Stromal cell of bone marrow (primary cell): ENCODE measurements at regions not wholly inside any gene's neighbourhood (a gene's known extent, or its start where the extent isn't known, plus 50 kb on each side); places are given as distances from the start of the nearest gene placed in this dataset.

Experiments used
- DNase-seq: peaks from one replicate; pipeline ENCODE4 v3.0.0-alpha.2; 2012; ENCODE audit warnings: low read depth

GRCh38 chr1:38718031-38718430 is 141.5 kb downstream of the RRAGC start:
- DNase-seq, result no peak

GRCh38 chr1:38716229-38716628 is 143.3 kb downstream of the RRAGC start:
- no peak for DNase-seq

- no peak for DNase-seq
Observed at GRCh38 chr1:38715415-38715814, 144.2 kb downstream of the RRAGC start.

- DNase-seq, result no peak
Observed at GRCh38 chr1:38712046-38712445, 147.5 kb downstream of the RRAGC start.

- DNase-seq, result no peak
Observed at GRCh38 chr1:38708701-38709258, 150.8 kb downstream of the RRAGC start.

GRCh38 chr1:38701088-38701487 is 158.5 kb downstream of the RRAGC start:
- no peak for DNase-seq

- no peak for DNase-seq
Observed at GRCh38 chr1:38700077-38700470, 159.5 kb downstream of the RRAGC start.

- DNase-seq, result no peak
Observed at GRCh38 chr1:38699330-38700076, 160.1 kb downstream of the RRAGC start.

GRCh38 chr1:38697387-38697786 is 162.2 kb downstream of the RRAGC start:
- DNase-seq, result no peak

GRCh38 chr1:38696371-38696770 is 163.2 kb downstream of the RRAGC start:
- DNase-seq, result no peak

GRCh38 chr1:38693759-38694158 is 165.8 kb downstream of the RRAGC start:
- DNase-seq, result no peak

- DNase-seq, result no peak
Observed at GRCh38 chr1:38693031-38693430, 166.5 kb downstream of the RRAGC start.

- DNase-seq, result no peak
Observed at GRCh38 chr1:38690790-38691449, 168.7 kb downstream of the RRAGC start.

- no peak for DNase-seq
Observed at GRCh38 chr1:38686927-38687255, 172.7 kb downstream of the RRAGC start.

- no peak for DNase-seq
Observed at GRCh38 chr1:38686167-38686926, 173.2 kb downstream of the RRAGC start.

GRCh38 chr1:38685388-38685787 is 174.2 kb downstream of the RRAGC start:
- no peak for DNase-seq

- DNase-seq, result no peak
Observed at GRCh38 chr1:38680801-38681510, 178.6 kb downstream of the RRAGC start.

GRCh38 chr1:38677756-38678155 is 181.8 kb downstream of the RRAGC start:
- DNase-seq, result no peak

GRCh38 chr1:38677311-38677710 is 182.3 kb downstream of the RRAGC start:
- no peak for DNase-seq

- DNase-seq, result no peak
Observed at GRCh38 chr1:38672692-38673091, 186.9 kb downstream of the RRAGC start.

- no peak for DNase-seq
Observed at GRCh38 chr1:38671221-38671620, 188.4 kb downstream of the RRAGC start.

GRCh38 chr1:38670544-38671122 is 188.9 kb downstream of the RRAGC start:
- DNase-seq, result no peak
